ENCODE measurements at regions not wholly inside any gene's neighbourhood (a gene's known extent, or its start where the extent isn't known, plus 50 kb on each side); places are given as distances from the start of the nearest gene placed in this dataset.

GRCh38 chr2:217160103-217160743 lies 300.4 kb upstream of the TNP1 start:
- intact Hi-C loops (cut with micrococcal nuclease; ENCODE audit: unreplicated experiment) = loop anchor here (10.0 kb wide), 1 partner anchor 355 kb away; no protein-coding TSS in a partner anchor
- no peak for DNase-seq (ENCODE audit: low spot score)
- Histone ChIP-seq H3K27ac (ENCODE audit: low read depth, low read length, poor library complexity, severe bottlenecking) (no peak overlapping the region), H3K9me3 (ENCODE audit: low read depth, low read length, poor library complexity, severe bottlenecking) (no peaks in the 10 kb centered on the region), H3K27me3 (replicated peaks; ENCODE audit: insufficient read depth, low read depth, low read length, poor library complexity) (no peaks in the 10 kb centered on the region), H3K36me3 (ENCODE audit: insufficient read depth, low read length, poor library complexity, severe bottlenecking) (no peaks in the 10 kb centered on the region), H3K4me3 (ENCODE audit: low read depth, low read length, poor library complexity, severe bottlenecking) (no peak overlapping the region), H3K4me1 (ENCODE audit: insufficient read depth, low read length, poor library complexity, severe bottlenecking) (no peaks in the 10 kb centered on the region)
- ChIA-PET POLR2A (ENCODE audit: low non-redundant PET) (no interaction called here), CTCF (no interaction called here)
- BruUV-seq (replicated peaks) = no TSS peak
- TF ChIP-seq EZH2 (IDR thresholded peaks at IDR 0.05; ENCODE audit: borderline replicate concordance, low read depth, low read length, poor library complexity, severe bottlenecking) (no peak), CTCF (conservative IDR thresholded peaks at IDR 0.05; ENCODE audit: low read depth, low read length) (no peak)

- BruUV-seq (replicated peaks) = no TSS peak
- intact Hi-C loops (cut with micrococcal nuclease; ENCODE audit: unreplicated experiment) = no loop called here
- DNase-seq (ENCODE audit: low spot score) = no peak
- no peaks in the 10 kb centered on the region for H3K27me3 ChIP-seq (replicated peaks; ENCODE audit: insufficient read depth, low read depth, low read length, poor library complexity)
- ChIA-PET CTCF (no interaction called here), POLR2A (ENCODE audit: low non-redundant PET) (no interaction called here)
- no peak overlapping the region for H3K4me3 ChIP-seq (ENCODE audit: low read depth, low read length, poor library complexity, severe bottlenecking)
- H3K4me1 ChIP-seq (ENCODE audit: insufficient read depth, low read length, poor library complexity, severe bottlenecking) = no peaks in the 10 kb centered on the region
- no peak for TF ChIP-seq CTCF (conservative IDR thresholded peaks at IDR 0.05; ENCODE audit: low read depth, low read length)
- TF ChIP-seq EZH2 (IDR thresholded peaks at IDR 0.05; ENCODE audit: borderline replicate concordance, low read depth, low read length, poor library complexity, severe bottlenecking) = no peak
- no peak overlapping the region for H3K27ac ChIP-seq (ENCODE audit: low read depth, low read length, poor library complexity, severe bottlenecking)
- no peaks in the 10 kb centered on the region for H3K9me3 ChIP-seq (ENCODE audit: low read depth, low read length, poor library complexity, severe bottlenecking)
- H3K36me3 ChIP-seq (ENCODE audit: insufficient read depth, low read length, poor library complexity, severe bottlenecking) = no peaks in the 10 kb centered on the region
Measured at GRCh38 chr2:217158928-217159327, 299.1 kb upstream of the TNP1 start.

- TF ChIP-seq EZH2 (IDR thresholded peaks at IDR 0.05; ENCODE audit: borderline replicate concordance, low read depth, low read length, poor library complexity, severe bottlenecking) = no peak
- no peak overlapping the region for H3K4me3 ChIP-seq (ENCODE audit: low read depth, low read length, poor library complexity, severe bottlenecking)
- BruUV-seq (replicated peaks) = no TSS peak
- no peaks in the 10 kb centered on the region for H3K27me3 ChIP-seq (replicated peaks; ENCODE audit: insufficient read depth, low read depth, low read length, poor library complexity)
- ChIA-PET CTCF (interaction anchor here (0.8 kb wide), 1 partner anchor 9 kb away, joined by 3 read pairs; no protein-coding TSS in a partner anchor), POLR2A (ENCODE audit: low non-redundant PET) (no interaction called here)
- intact Hi-C loops (cut with micrococcal nuclease; ENCODE audit: unreplicated experiment) = no loop called here
- H3K36me3 ChIP-seq (ENCODE audit: insufficient read depth, low read length, poor library complexity, severe bottlenecking) = no peaks in the 10 kb centered on the region
- no peak for DNase-seq (ENCODE audit: low spot score)
- H3K27ac ChIP-seq (ENCODE audit: low read depth, low read length, poor library complexity, severe bottlenecking) = no peak overlapping the region
- H3K4me1 ChIP-seq (ENCODE audit: insufficient read depth, low read length, poor library complexity, severe bottlenecking) = no peaks in the 10 kb centered on the region
- no peaks in the 10 kb centered on the region for H3K9me3 ChIP-seq (ENCODE audit: low read depth, low read length, poor library complexity, severe bottlenecking)
Measured at GRCh38 chr2:217157581-217157980, 297.7 kb upstream of the TNP1 start.

- Histone ChIP-seq H3K4me3 (ENCODE audit: low read depth, low read length, poor library complexity, severe bottlenecking) (no peak overlapping the region), H3K9me3 (ENCODE audit: low read depth, low read length, poor library complexity, severe bottlenecking) (no peaks in the 10 kb centered on the region), H3K27me3 (replicated peaks; ENCODE audit: insufficient read depth, low read depth, low read length, poor library complexity) (no peaks in the 10 kb centered on the region), H3K36me3 (ENCODE audit: insufficient read depth, low read length, poor library complexity, severe bottlenecking) (no peaks in the 10 kb centered on the region), H3K4me1 (ENCODE audit: insufficient read depth, low read length, poor library complexity, severe bottlenecking) (no peaks in the 10 kb centered on the region), H3K27ac (ENCODE audit: low read depth, low read length, poor library complexity, severe bottlenecking) (no peak overlapping the region)
- no peak for DNase-seq (ENCODE audit: low spot score)
- TF ChIP-seq CTCF (conservative IDR thresholded peaks at IDR 0.05; ENCODE audit: low read depth, low read length) (no peak), EZH2 (IDR thresholded peaks at IDR 0.05; ENCODE audit: borderline replicate concordance, low read depth, low read length, poor library complexity, severe bottlenecking) (no peak)
- POLR2A ChIA-PET (ENCODE audit: low non-redundant PET) = no interaction called here
- no TSS peak for BruUV-seq (replicated peaks)
- CTCF ChIA-PET = no interaction called here
- intact Hi-C loops (cut with micrococcal nuclease; ENCODE audit: unreplicated experiment) = no loop called here
Measured at GRCh38 chr2:217156801-217157200, 296.9 kb upstream of the TNP1 start.
